ENCODE measurements at regions not wholly inside any gene's neighbourhood (a gene's known extent, or its start where the extent isn't known, plus 50 kb on each side); places are given as distances from the start of the nearest gene placed in this dataset.

- TF ChIP-seq CTCF (conservative IDR thresholded peaks at IDR 0.05), result no peak
- no peak for TF ChIP-seq ZFX (IDR thresholded peaks at IDR 0.05)
Measured at GRCh38 chrX:11929476-11929875, 171.4 kb downstream of the MSL3 start.

All from C4-2B (cell line).